NCI-H1417 (cell line): ENCODE measurements at regions not wholly inside any gene's neighbourhood (a gene's known extent, or its start where the extent isn't known, plus 50 kb on each side); places are given as distances from the start of the nearest gene placed in this dataset.
"Not testable (repeated sequence)": the region's sequence is repeated elsewhere in the genome, so short reads cannot be mapped to it uniquely, and the experiment has no call there.

ENCODE experiments used
- DNase-seq, 3 experiments: peaks; one replicate each; lab custom pipeline; 2025; lab: John Stamatoyannopoulos, UW

DNA sequence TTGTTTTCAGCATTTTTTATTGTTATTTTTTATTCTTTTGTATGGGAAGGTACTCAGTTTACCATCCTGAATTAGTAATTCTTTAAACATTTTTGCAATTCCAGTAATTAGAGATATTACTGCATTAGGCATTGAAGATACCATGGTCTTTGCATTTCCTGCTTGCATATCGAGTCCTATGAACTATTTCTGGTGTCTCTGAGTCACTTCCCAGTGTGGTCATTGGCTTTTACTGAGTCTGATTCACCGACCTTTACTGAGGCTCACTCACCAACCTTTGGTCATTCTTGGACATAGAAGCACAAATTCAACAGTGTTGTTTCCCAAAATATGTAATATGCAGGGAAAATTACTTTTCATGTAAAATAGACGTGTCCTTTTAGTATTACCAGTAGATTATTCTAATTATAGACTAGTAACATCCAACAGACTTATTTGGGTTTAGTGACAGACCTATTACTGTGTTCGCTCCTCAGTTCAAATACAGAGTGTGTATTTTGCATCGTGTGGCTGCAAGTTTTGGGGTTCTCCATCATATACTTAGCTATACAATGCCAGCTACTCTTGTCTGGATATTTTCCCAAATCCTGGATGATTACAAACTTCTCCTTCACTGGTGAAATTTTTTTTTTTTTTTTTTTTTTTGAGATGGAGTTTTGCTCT lies 180.7 kb upstream of the PRSS1 start:
- no peak for DNase-seq

DNA sequence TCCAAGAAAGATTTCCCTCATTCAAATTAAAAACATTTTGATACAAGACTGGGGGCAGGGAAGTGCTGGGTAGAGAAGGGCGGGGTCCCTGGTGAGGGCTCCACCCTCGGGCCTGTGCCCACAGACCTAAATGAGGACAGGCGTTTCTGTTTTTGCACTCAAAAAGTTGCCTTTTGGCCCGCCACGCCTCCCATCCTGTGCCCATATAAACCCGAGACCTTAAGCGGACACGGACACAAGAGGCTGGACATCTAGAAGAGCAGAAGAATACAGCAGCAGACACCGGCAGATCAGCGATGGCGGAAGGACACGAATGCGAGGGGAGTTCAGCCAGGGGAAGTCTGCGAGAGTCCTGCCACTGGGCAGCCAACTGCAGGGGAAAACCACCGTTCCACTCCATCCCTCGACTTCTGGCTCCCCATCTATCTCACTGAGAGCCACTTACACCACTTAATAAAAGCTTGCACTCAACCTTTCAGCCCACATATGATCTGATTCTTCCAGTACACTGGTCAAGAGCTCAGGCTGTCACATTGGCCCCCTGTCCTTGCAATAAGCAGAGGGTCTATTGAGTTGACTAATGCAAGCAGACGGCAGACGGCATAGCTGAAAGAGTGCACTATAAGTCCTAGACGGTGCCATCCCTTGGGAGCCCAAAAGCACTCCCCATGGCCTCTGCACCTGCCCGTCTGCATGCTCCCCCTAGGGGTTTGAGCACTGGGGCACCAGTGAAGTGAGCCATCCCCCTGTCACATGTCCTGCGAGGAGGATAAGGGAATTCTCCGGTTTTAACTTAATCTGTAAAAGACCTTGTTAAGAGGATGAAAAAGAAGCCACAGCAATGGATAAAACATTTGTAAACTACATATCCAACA lies 181.8 kb upstream of the PRSS1 start:
- peak in 1 of 3 experiments; percentile 30 for DNase-seq

DNA sequence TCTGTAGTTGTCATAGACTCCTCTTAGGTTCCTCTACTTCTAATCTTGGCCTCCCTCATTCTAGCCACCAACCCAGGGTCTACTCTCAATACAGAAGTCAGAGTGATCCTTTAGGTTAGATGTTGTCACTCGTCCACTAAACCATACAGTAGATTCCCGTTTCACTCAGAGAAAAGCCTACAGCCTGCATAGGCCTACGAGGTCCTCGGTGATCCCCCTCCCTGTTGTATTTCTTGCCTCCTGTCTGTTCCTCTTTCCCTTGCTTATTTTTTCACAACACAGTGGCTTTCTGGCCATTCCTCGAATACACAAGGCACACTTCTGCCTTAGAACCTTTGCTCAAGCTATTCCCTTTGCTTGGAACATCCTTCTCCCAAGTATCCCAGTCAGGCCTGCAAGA lies 183.0 kb upstream of the PRSS1 start:
- no peak for DNase-seq

DNA sequence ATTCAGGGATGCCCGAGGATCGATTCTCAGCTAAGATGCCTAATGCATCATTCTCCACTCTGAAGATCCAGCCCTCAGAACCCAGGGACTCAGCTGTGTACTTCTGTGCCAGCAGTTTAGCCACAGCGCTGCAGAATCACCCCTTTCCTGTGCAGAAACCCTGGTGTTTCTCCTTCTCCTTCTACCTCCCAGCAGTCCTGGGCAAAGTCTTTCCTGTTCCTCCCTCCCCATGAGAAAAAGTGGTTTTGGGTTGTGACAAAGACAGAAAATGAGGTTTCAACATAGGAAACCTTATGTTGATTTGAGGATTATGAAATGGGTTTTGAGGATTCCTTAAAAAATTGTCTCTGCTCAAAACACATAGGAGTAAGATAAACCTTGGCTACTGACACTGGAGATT lies 185.1 kb upstream of the PRSS1 start:
- DNase-seq: not testable (repeated sequence)

DNA sequence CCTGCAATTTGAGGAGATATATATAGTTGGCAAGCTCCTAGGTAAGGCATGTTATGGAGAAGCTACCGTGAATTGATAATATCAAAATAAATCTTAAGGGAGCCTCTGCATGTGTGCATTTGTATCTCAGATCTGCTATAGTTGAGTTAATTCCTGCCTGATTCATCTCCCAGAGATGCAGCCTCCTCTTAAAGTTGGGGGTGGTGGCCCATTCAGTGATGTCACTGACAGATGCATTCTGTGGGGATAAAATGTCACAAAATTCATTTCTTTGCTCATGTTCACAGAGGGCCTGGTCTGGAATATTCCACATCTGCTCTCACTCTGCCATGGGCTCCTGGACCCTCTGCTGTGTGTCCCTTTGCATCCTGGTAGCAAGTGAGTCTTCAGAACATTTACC lies 185.8 kb upstream of the PRSS1 start:
- no peak for DNase-seq

DNA sequence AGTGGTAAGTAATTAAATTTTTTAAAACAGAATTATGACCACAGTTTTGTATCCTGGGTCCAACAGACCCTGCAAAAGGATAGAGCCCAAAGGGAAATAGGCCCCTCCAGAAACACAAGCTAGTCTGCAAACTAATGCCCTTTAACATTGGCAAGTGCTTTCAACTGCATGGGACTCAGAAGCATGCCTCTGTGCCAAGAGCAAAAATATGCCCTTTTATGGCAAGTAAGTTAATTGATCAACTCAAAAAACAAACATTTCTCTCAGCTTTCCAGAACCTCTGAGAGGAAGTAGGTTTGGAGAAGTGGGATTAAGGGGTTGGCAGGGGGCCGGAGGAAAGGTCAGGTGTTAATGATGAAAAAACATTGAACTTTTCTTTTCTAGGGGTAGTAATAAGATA lies 186.6 kb upstream of the PRSS1 start:
- DNase-seq: no peak

DNA sequence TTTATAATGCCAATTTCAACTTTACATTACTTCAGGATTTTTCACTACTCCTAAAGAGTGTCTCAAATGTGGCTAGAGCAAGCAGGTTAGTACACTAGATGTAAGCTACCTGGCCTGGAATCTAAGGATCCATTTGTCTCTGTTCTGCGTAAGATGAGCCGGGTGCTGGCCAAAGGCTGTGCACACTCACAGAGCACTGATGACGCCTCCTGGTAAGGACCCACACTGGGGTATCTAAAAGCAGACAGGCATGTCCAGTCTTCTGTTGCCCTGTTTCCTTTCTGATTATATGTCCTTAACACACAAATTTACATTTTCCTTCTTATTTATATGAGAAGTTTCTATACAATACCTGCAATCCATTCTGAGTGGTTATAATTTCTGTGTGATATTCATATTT lies 187.9 kb upstream of the PRSS1 start:
- not testable (repeated sequence) for DNase-seq

DNA sequence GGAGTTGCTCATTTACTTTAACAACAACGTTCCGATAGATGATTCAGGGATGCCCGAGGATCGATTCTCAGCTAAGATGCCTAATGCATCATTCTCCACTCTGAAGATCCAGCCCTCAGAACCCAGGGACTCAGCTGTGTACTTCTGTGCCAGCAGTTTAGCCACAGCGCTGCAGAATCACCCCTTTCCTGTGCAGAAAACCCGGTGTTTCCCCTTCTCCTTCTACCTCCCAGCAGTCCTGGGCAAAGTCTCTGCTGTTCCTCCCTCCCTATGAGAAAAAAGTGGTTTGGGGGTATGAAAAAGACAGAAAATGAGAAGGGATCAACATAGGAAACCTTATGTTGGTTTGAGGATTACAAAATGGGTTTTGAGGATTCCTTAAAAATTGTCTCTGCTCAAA lies 188.5 kb upstream of the PRSS1 start:
- DNase-seq: not testable (repeated sequence)

DNA sequence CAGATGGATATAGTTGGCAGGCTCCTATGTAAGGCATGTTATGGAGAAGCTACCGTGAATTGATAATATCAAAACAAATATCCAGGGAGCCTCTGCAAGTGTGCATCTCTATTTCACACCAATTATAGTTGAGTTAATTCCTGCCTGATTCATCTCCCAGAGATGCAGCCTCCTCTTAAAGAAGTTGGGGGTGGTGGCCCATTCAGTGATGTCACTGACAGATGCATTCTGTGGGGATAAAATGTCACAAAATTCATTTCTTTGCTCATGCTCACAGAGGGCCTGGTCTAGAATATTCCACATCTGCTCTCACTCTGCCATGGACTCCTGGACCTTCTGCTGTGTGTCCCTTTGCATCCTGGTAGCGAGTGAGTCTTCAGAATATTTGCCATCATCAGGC lies 189.1 kb upstream of the PRSS1 start:
- no peak for DNase-seq

DNA sequence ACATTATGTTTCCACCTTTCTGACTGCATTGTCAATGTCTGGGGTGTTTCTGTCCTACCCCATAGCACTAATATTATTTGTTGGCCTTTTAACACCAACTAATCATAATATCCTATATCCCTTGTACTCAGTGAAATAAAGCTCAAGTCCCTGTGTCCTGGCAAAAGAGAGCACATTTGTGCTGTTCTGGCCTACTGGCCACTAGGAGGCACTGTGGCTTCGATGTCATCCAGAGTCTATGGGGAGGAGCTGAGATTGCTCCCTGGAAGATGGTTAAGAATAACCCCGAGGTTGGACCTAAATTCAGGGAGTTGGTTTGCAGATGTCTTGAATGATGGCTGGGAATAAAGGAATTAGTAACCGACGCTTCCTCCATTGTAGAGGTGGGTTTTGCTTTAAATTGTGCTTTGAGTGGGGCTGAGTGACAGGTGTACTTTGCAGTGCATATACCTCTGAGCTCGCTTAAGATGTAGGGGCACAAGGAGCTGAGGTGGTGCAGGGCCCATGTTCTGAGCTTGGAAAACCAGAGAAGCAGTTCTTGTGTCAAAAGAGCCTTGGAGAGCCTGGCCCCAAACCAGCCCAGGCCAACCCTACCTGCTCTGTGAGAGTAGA lies 191.2 kb upstream of the PRSS1 start:
- DNase-seq: peak in 2 of 3 experiments; percentile 23 to 85

DNA sequence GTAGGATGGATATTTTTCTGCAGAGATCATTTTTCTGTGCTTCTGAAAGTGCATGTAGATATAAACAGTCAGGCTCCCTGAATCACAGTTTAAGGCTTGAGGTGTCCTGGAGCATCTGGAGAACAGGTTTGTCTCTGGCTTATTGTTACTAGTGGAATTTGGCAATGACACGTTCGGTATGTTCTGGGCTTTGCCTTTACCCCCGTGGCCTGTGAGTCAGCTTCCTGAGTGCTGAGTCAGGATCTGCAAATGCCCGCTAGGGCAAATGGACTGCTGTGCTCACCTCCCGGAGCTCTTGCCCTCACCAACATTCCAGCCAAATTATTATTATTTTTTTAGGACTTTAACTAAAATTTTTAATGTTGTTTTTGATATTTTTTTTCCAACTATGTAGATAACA lies 192.5 kb upstream of the PRSS1 start:
- no peak for DNase-seq

DNA sequence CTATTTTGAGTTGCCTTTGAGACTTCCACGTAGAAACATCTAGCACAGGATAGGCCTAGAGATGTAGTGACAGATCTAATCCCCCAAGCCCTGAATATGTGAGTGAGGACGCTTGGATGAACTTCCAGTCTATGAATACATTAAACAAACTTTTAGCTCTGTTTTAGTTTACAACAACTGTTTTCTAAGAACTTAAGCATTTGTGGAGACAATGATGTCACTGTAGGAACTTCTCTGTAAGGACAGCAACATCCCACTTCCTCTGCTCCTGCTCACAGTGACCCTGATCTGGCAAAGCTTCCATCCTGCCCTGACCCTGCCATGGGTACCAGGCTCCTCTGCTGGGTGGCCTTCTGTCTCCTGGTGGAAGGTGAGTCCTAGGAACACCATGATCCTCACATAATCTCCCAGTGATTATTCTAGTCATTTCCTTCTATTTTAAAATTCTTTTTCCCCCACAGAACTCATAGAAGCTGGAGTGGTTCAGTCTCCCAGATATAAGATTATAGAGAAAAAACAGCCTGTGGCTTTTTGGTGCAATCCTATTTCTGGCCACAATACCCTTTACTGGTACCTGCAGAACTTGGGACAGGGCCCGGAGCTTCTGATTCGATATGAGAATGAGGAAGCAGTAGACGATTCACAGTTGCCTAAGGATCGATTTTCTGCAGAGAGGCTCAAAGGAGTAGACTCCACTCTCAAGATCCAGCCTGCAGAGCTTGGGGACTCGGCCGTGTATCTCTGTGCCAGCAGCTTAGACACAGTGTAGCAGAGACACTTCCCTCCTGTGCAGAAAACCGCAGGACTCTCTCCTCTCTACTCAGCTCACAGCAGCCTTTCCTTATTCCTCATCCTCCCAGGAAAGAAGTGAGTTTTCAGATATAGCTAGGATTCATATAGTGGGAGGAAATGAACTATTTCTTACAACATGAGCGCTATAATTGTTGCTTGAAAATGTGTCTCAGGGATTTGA lies 194.4 kb upstream of the PRSS1 start:
- DNase-seq: no peak

DNA sequence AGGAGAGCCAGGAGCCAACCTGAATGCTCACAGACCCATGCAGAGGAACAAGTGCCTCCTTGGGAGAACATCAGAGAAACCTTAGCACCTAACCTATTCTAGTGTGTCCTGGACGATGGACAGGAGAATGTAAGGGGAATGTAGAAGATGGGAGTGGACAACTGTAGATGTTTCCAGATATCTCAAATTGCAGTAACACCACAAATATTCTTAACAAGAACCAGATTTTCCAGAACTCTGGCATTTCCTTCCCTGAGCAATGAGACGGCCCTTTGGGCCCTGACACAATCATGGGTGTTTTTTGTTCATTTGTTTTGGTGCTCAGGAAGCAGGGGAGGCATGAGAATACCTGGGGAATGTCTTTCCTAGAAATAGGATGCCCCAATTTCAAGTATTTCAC lies 196.1 kb upstream of the PRSS1 start:
- no peak for DNase-seq

DNA sequence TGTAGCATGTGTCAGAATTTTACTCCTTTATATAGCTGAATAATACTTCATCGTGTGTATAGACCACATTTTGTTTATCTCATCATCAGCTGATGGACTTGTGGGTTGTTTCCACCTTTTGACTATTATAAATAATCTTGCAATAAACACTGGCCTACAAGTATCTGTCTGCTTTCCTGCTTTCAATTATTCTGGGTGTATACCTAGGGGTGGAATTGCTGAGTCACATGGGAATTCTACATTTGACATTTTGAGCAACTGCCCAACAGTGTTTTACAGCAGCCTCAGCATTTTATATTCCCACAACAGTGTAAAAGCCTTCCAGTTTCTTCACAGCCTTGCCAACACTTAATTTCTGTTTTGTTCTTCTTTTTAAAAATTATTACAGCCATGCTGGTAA lies 200.3 kb upstream of the PRSS1 start:
- no peak for DNase-seq

DNA sequence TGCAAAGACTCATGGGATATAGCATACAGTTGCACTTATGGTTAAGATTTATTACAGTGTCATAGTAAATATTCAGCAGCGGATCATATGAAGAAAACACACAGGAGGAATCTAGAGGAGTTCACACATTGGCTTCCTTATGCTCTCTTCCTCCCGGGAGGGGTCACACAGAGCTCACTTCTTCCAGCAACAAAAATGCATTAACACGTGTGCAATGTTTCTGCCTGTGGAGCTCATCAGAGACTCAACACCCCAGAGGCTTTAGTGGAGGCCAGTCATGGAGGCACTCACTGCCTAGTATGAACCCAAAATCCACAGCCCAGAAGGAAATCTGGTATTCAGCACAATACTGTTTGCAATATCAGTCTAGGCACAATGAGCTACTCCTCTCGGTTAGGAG lies 202.8 kb upstream of the PRSS1 start:
- no peak for DNase-seq

DNA sequence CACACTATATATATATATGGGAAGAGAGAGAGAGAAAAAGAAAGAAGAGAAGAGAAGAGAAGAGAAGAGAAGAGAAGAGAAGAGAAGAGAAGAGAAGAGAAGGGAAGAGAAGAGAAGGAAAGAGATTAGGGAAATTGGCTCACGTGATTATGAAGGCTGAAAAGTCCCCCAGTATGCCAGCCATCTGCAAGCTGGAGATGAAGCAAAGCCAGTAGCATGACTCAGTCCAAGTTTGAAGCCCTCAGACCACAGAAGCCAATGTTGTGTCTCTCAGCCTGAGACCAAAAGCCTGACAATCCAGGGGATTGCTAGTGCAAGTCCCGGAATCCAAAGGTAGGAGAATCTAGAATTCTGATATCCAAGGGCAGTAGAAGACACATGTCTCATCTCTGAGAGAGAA lies 206.3 kb upstream of the PRSS1 start:
- DNase-seq: no peak

DNA sequence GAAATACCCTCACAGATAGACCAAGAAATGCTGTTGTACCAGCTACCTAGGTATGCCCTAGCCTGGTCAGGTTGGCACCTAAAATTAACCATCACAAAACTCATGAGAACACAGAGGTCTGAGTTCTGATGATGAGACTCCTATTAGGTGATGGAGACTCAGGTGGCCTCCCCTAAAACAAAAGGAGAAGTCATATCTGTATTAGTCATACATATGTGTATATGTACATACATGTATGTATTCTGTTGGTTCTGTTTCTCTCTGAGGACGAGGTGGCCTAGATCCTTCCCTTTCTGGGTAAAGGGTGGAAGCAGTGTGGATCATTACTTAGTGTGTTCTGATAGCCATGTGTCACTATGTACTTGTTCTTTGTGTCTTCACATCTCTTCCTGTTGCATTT lies 207.2 kb upstream of the PRSS1 start:
- no peak for DNase-seq

DNA sequence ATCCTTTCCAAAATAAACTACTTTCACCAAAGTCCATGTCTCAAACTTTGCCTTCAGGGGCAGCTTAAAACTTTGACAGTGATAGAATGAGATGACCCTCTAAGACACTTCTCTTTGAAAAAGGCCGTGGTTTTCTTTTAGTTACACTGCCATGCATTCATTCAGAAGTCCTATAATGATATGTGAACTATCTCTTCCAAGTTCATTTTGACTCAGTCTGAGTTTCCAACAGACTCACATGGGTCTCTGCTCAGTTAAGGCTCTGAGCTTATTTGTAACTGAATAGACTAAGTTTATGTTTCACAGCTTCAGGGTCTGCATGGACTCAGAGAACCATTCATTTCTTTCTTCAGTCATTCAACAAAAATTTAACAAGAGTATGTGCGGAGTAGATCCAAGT lies 208.9 kb upstream of the PRSS1 start:
- DNase-seq: no peak

DNA sequence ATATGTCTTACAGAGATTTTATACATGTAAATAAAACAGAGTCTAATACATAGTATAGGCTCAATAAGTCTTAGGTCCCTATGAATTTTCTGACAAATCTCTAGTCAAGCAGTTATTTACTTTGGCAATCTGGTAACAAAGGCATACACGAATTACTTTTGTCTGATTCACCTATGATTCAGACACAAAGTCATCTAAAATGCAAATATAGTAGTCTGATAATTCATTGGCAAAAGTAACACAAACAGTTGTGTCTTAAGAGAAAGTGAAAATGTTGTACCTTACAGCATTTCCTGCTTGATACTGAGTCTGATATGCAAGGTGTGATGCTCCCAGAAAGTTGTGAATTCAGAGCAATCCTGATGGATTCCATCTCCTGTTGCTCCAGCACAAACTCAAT lies 209.4 kb upstream of the PRSS1 start:
- DNase-seq: no peak

DNA sequence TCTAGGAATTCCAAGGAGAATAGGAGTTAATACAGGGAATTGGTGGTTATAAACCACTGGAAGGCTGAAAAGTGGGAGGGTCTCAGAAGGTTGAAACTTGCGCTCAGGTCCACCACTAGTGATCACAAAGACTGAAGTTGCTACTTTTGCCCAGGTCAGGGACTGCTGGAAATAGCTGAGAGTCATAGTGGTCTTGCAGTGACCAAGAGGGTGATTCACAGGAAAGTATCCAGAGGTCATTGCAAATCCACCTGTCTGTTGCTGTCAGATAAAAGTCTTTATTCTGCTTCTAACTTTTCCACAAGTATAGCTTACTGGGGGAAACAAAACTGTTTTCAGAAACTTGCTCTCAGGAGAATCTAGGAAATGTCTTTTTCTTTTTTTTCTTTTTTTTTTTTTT lies 211.5 kb upstream of the PRSS1 start:
- DNase-seq: no peak

DNA sequence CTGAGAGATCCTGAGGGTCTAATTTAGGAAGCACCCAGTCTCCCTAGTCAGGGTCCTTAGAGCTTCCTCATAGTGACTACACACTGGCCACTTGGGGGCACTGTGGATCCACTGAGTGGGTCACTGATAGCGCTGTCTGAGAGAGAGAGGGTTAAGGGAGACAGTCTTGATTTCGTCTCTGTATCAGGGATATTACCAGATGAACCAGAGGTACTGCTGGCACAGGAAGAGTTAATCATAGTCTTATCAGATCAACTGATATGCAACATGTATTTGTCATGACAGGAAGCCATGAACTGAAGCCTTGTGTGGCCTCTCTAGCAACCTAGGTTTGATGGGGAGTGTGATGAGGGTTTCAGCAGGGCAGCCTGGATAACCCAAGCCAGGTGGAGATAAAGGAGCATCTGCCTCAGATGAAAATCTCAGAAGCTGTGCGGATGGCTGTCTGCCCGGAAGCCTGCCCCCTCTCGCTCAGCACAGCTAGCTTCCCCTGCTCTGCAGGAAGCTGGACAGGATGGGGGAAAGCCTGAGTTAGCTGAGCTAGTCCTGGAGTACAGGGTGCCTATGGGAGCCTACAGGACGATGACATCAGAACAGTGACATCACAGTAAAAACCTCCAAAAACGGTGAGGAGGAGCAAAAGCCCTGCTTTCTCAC lies 214.0 kb upstream of the PRSS1 start:
- peak; percentile 29 to 84 (median 52) for DNase-seq
